T-helper 1 cell treated with Interleukin-12 subunit alpha and Interleukin-12 subunit beta and Interleukin-4 antibody, amounts not matched to agents 30 μg/mL and 1 μg/mL, for 36 hours (primary cell): ENCODE measurements at regions not wholly inside any gene's neighbourhood (a gene's known extent, or its start where the extent isn't known, plus 50 kb on each side); places are given as distances from the start of the nearest gene placed in this dataset.

Source experiments
- H3K27ac Mint-ChIP-seq: one replicate; pipeline ENCODE4 v1.8.0; 2021; ENCODE audit warnings: mild to moderate bottlenecking, mixed read lengths
- H3K27me3 Mint-ChIP-seq: one replicate; pipeline ENCODE4 v1.8.0; 2021; ENCODE audit warnings: low read depth, mixed read lengths
- H3K36me3 Mint-ChIP-seq: one replicate; pipeline ENCODE4 v1.8.0; 2021; ENCODE audit warnings: low read depth, mixed read lengths
- H3K4me1 Mint-ChIP-seq: one replicate; pipeline ENCODE4 v1.8.0; 2021; ENCODE audit warnings: low read depth, mixed read lengths
- H3K4me3 Mint-ChIP-seq: one replicate; pipeline ENCODE4 v1.8.0; 2021; ENCODE audit warnings: mild to moderate bottlenecking, moderate library complexity, mixed read lengths
- H3K9me3 Mint-ChIP-seq: one replicate; pipeline ENCODE4 v1.8.0; 2021; ENCODE audit warnings: mixed read lengths

DNA sequence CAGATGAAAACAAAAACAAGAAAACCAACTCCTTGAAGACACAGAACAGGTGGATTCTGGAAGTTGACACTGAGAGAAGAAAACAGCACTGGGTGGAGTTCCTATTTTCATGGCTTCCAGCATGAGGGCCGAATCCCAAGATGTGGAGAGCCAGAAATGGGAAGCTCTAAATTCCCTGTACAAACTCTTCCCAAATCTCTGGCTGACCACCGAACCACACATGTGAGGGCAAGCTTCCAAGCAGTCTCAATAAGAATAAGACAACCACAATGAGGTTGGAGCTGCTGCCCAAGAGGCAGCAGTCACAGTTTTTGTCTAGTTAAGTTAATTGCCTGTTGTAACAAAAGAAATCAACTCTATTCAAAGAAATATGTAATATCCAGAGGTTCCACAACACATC is 339.3 kb upstream of the SLC30A5 start:
- Mint-ChIP-seq H3K4me1 (peaks cover 3% of the 10 kb centered on the region), H3K27ac (no peak overlapping the region), H3K9me3 (no peaks in the 10 kb centered on the region), H3K36me3 (no peaks in the 10 kb centered on the region), H3K27me3 (peaks cover 11% of the 10 kb centered on the region), H3K4me3 (no peak overlapping the region)

DNA sequence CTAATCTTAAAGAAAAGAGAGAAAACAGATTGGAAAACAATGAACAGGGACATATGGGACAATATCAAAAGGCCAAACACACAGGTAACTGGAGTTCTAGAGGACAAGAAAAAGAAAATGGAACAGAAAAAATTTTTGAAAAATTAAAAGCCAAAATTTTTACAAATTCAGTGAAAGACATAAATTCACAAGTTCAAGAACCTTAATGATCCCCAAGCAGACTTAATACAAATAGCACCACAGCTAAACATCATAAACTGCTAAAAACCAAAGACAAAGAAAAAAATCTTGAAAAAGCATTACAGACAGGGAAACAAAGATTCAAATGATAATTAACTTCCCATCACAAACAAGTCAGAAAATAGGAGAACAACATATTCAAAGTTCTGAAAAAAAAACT is 338.5 kb upstream of the SLC30A5 start:
- Mint-ChIP-seq H3K36me3 (no peaks in the 10 kb centered on the region), H3K4me3 (no peak overlapping the region), H3K4me1 (no peaks in the 10 kb centered on the region), H3K27ac (no peak overlapping the region), H3K9me3 (no peaks in the 10 kb centered on the region), H3K27me3 (peaks cover 11% of the 10 kb centered on the region)

DNA sequence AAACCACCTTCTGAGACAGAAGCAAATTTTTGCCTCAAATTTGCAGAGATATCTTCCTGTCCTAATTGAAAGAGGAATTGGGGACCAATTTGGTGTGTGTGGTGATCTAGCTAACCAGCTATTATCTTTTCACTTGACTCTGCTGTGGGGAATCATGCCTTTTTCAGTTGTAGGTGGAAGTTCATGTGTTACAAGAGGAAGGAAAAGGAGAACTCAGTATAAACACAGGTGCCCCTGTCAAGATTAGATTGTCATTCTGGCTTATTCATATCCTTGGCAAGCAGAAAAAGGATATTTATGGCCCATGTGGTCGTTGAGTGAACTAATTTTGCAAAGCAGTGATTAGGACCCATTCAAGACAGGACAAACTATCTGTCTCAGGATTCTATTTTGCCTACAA is 336.8 kb upstream of the SLC30A5 start:
- Mint-ChIP-seq H3K27me3 (peaks cover 11% of the 10 kb centered on the region), H3K4me3 (no peak overlapping the region), H3K4me1 (no peaks in the 10 kb centered on the region), H3K9me3 (no peaks in the 10 kb centered on the region), H3K36me3 (no peaks in the 10 kb centered on the region), H3K27ac (no peak overlapping the region)

DNA sequence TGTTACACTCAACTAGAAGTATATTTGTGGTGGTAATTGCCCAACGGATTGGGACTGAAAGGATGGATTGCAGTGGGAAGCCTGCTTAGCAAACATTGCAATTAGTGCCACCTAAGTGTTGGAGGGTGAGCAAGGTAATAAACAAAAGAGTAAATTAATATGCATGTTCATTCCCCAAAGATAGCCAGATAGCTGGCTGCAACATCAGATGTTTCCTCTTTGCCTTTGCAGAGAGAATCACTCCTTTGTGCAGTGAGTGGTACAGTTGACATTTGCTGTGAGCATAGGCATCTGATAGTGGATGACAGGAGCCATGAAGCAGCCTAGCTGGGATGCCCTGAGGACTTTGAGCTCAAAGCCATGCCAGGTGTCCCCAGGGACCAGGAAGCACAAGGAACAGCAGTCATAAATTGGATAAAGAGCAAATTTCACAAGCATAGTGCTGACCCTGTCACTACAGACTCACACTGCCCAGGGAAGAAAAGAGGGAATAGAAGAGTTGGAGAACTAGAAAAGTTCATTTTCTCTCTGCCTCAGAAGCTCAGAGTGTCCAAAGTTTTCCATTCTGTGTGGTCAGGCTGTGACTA is 336.1 kb upstream of the SLC30A5 start:
- no peak overlapping the region for H3K4me3 Mint-ChIP-seq
- no peaks in the 10 kb centered on the region for H3K9me3 Mint-ChIP-seq
- H3K27me3 Mint-ChIP-seq: peaks cover 11% of the 10 kb centered on the region
- H3K27ac Mint-ChIP-seq: no peak overlapping the region
- H3K4me1 Mint-ChIP-seq: no peaks in the 10 kb centered on the region
- no peaks in the 10 kb centered on the region for H3K36me3 Mint-ChIP-seq

GRCh38 chr5:68759593-68759992 is 334.2 kb upstream of the SLC30A5 start:
- H3K27me3 Mint-ChIP-seq: peaks cover 10% of the 10 kb centered on the region
- no peak overlapping the region for H3K27ac Mint-ChIP-seq
- no peak overlapping the region for H3K4me3 Mint-ChIP-seq
- H3K9me3 Mint-ChIP-seq: no peaks in the 10 kb centered on the region
- H3K36me3 Mint-ChIP-seq: no peaks in the 10 kb centered on the region
- H3K4me1 Mint-ChIP-seq: no peaks in the 10 kb centered on the region

GRCh38 chr5:68762201-68762600 is 331.6 kb upstream of the SLC30A5 start:
- Mint-ChIP-seq H3K9me3 (no peaks in the 10 kb centered on the region), H3K36me3 (no peaks in the 10 kb centered on the region), H3K4me3 (no peak overlapping the region), H3K27ac (no peak overlapping the region), H3K27me3 (peaks cover 3% of the 10 kb centered on the region), H3K4me1 (no peaks in the 10 kb centered on the region)

GRCh38 chr5:68766952-68767464 is 326.8 kb upstream of the SLC30A5 start:
- Mint-ChIP-seq H3K36me3 (no peaks in the 10 kb centered on the region), H3K27ac (no peak overlapping the region), H3K9me3 (no peaks in the 10 kb centered on the region), H3K4me3 (no peak overlapping the region), H3K27me3 (peaks cover 9% of the 10 kb centered on the region), H3K4me1 (no peaks in the 10 kb centered on the region)

DNA sequence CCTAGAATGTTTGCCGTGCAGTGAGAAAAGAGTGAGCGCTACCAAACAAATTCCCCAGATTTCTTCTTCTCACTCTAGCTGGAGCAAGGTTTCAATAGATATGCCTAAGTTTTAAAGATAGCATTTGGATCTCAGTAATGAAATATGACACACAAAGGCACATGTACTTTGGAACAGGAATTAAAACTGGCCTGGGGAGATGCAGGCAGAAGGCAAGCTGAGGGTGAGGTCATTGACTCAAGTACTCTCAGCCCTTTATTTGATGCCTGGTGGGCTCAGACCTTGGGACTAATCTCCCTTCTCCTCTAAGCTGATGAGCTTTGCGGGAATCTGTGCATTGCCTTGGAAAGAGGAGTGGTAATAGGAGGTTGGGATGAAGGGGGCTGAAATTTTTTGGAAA is 323.3 kb upstream of the SLC30A5 start:
- Mint-ChIP-seq H3K36me3 (no peaks in the 10 kb centered on the region), H3K9me3 (no peaks in the 10 kb centered on the region), H3K27me3 (peaks cover 5% of the 10 kb centered on the region), H3K4me1 (no peaks in the 10 kb centered on the region), H3K4me3 (no peak overlapping the region), H3K27ac (no peak overlapping the region)

- Mint-ChIP-seq H3K4me1 (no peaks in the 10 kb centered on the region), H3K9me3 (no peaks in the 10 kb centered on the region), H3K4me3 (no peak overlapping the region), H3K36me3 (no peaks in the 10 kb centered on the region), H3K27me3 (peaks cover 5% of the 10 kb centered on the region), H3K27ac (no peak overlapping the region)
Observed at GRCh38 chr5:68771221-68771620, 322.6 kb upstream of the SLC30A5 start.

DNA sequence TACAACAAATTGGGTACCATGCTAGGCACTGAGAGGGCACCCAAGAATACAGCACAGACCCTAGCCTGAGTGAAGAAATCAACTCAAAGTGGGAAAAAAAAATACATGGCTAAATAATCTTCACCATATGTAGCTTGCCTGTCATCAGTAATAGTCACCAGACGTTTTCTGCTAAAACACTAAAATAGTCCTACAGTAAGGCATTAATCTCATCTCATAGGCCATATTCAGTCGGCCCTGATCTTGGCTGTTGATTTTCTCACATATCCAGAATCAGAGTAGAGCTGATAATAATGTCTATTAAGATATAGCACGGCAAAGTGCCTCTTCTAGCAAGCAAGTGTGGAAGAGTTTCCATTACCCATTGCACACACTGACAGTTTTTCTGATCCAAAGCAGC is 322.1 kb upstream of the SLC30A5 start:
- H3K27ac Mint-ChIP-seq: no peak overlapping the region
- H3K4me1 Mint-ChIP-seq: no peaks in the 10 kb centered on the region

DNA sequence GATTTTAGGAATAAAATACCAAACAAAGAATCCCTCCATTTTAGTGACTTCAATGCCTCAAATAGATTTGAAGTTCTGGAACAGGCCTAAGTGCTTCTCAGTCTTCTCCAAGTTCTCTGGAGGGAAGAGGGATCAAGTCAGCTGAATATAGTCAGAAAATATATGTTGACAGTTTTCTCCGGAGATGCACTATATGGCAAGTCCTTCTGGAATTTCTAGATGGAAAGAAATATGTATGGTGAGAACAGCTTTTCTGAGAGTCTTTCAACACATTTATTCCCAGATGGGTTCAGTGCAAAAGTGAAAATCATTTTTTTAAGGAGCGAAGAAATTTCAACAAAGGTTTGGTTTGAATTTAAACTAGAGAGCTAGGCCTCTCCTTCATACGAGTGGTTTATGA is 317.4 kb upstream of the SLC30A5 start:
- Mint-ChIP-seq H3K4me3 (no peak overlapping the region), H3K36me3 (no peaks in the 10 kb centered on the region), H3K4me1 (no peaks in the 10 kb centered on the region), H3K27me3 (no peaks in the 10 kb centered on the region), H3K9me3 (peaks cover 3% of the 10 kb centered on the region), H3K27ac (no peak overlapping the region)

More for the DNA sequence above, 322.1 kb upstream of the SLC30A5 start:
- H3K36me3 Mint-ChIP-seq: no peaks in the 10 kb centered on the region
- no peaks in the 10 kb centered on the region for H3K9me3 Mint-ChIP-seq
- no peak overlapping the region for H3K4me3 Mint-ChIP-seq
- H3K27me3 Mint-ChIP-seq: peaks cover 5% of the 10 kb centered on the region

DNA sequence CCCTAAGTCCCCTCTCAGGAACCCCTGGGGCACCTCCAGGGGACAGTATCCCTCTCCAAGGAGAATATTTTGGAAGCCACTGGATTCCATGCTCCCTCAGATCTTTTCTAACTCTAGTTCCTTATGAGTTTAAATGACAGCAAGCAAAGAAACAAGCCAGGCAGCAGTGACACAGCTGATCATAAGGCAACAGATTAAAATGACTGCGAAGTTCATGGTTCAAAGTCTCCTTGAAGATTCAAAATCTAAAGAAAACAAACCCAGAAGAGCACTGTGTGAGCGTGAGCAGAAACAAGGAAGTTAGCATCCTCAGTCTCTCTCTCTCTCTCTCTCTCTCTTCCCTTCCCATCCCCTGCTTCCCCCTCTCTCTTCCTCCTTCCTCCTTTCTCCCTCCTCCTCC is 316.7 kb upstream of the SLC30A5 start:
- Mint-ChIP-seq H3K27me3 (no peaks in the 10 kb centered on the region), H3K9me3 (peaks cover 3% of the 10 kb centered on the region), H3K36me3 (no peaks in the 10 kb centered on the region), H3K4me1 (no peaks in the 10 kb centered on the region), H3K27ac (no peak overlapping the region), H3K4me3 (no peak overlapping the region)

- Mint-ChIP-seq H3K9me3 (peaks cover 3% of the 10 kb centered on the region), H3K27me3 (no peaks in the 10 kb centered on the region), H3K4me1 (no peaks in the 10 kb centered on the region), H3K36me3 (no peaks in the 10 kb centered on the region), H3K27ac (no peak overlapping the region), H3K4me3 (no peak overlapping the region)
Observed at GRCh38 chr5:68778484-68778883, 315.3 kb upstream of the SLC30A5 start.

DNA sequence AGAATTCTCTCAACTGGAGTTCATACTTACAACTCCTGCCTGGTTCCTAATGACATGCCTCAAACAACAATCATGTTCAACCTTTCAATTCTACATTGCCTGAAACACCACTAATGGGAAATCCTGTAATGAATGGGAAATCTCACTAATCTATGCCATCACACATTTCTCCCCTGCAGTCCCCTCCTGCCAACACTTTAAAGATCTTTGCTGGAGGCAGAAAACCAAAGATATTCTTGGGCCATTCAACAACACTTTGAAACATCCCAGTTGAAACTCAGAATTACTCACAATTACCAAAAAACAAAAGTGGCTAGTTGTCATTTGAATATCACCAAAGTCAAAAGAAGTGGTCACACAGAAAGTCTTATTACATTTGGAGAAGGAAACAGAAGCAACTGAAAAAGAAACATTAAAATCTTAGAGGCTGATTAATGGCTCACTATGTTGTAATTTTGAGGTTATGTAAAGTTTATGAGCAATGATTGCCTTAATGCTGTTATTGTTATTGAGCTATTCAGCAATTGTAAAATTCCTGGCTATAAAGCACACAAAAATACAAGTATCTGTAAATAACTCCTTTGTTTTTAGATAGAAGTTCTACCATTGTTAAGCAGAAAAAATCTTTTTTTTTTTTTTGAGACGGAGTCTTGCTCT is 313.4 kb upstream of the SLC30A5 start:
- H3K4me3 Mint-ChIP-seq: no peak overlapping the region
- H3K9me3 Mint-ChIP-seq: peaks cover 3% of the 10 kb centered on the region
- H3K27me3 Mint-ChIP-seq: no peaks in the 10 kb centered on the region
- H3K27ac Mint-ChIP-seq: no peak overlapping the region
- no peaks in the 10 kb centered on the region for H3K36me3 Mint-ChIP-seq
- H3K4me1 Mint-ChIP-seq: no peaks in the 10 kb centered on the region

DNA sequence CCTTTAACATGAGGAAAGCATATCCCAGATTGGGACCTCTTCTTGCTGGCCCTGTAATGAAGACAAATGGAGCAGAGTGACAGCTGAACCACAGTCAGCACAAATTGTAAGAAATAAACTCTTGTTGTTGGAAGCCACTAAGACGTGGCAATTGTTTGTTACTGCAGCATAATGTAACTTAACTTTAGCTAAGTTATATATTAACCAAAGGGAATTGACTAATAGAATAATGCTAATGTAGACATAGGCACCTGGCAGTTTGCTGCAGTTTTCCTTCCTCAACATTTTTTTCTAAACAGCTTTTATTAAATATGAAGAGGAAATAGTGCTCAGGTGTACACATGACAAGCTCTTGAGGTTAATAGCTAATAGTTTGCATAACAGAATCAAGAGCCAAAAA is 300.7 kb upstream of the SLC30A5 start:
- no peaks in the 10 kb centered on the region for H3K9me3 Mint-ChIP-seq
- no peaks in the 10 kb centered on the region for H3K4me1 Mint-ChIP-seq
- no peaks in the 10 kb centered on the region for H3K36me3 Mint-ChIP-seq

More for the DNA sequence above, 300.7 kb upstream of the SLC30A5 start:
- H3K4me3 Mint-ChIP-seq: no peak overlapping the region
- peaks cover 4% of the 10 kb centered on the region for H3K27me3 Mint-ChIP-seq
- no peak overlapping the region for H3K27ac Mint-ChIP-seq
